22Rv1 (cell line): ENCODE measurements at regions not wholly inside any gene's neighbourhood (a gene's known extent, or its start where the extent isn't known, plus 50 kb on each side); places are given as distances from the start of the nearest gene placed in this dataset.

Experiments
- ZFX ChIP-seq: fragments of 450-650 bp; IDR thresholded peaks from 2 replicates; pipeline ENCODE4 v1.6.1; 2017; ENCODE audit warnings: antibody characterized with exemption, borderline replicate concordance
- TF ChIP-seq, protein P1 (sequence below): fragments of 450-650 bp; IDR thresholded peaks from 2 replicates; pipeline ENCODE4 v1.5.1; 2017; ENCODE audit warnings: mild to moderate bottlenecking

DNA sequence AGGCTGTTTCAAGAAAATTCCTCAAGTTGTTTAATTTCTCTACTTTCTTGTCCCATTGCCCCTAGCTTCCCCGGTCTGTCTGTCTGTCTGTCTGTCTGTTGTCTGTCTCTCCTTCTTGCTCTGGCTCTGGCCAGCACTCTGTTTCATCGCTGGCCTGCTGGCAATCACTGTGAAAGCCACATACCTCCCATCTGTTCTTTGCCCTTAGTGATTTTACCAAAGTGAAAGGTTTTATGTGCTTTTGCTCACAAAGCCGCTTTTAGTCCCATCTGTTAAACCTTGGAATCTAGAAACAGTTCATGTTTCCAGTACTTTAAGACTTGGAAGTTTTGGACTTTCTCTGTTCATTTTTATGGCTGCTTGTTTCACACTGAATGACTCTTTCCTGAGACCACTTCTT lies 87.8 kb upstream of the EXOC2 start:
- TF ChIP-seq, protein P1, sequence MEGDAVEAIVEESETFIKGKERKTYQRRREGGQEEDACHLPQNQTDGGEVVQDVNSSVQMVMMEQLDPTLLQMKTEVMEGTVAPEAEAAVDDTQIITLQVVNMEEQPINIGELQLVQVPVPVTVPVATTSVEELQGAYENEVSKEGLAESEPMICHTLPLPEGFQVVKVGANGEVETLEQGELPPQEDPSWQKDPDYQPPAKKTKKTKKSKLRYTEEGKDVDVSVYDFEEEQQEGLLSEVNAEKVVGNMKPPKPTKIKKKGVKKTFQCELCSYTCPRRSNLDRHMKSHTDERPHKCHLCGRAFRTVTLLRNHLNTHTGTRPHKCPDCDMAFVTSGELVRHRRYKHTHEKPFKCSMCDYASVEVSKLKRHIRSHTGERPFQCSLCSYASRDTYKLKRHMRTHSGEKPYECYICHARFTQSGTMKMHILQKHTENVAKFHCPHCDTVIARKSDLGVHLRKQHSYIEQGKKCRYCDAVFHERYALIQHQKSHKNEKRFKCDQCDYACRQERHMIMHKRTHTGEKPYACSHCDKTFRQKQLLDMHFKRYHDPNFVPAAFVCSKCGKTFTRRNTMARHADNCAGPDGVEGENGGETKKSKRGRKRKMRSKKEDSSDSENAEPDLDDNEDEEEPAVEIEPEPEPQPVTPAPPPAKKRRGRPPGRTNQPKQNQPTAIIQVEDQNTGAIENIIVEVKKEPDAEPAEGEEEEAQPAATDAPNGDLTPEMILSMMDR = no peak
- no peak for TF ChIP-seq ZFX
